Memory B cell (primary cell): ENCODE measurements at regions not wholly inside any gene's neighbourhood (a gene's known extent, or its start where the extent isn't known, plus 50 kb on each side); places are given as distances from the start of the nearest gene placed in this dataset.
"Not testable (repeated sequence)": the region's sequence is repeated elsewhere in the genome, so short reads cannot be mapped to it uniquely, and the experiment has no call there.

ENCODE experiments used
- ATAC-seq: fragments of 150-1000 bp; cut with Tn5 transposase; 2 replicates; pipeline ENCODE4 v1.10.0; 2021; ENCODE audit warnings: low read depth, mild to moderate bottlenecking, moderate library complexity
- DNase-seq, 2 donors: peaks; one replicate each; pipeline ENCODE4 v3.0.0; 2022; ENCODE audit warnings: low spot score in 2 of 2
- H3K27ac Mint-ChIP-seq: one replicate; pipeline ENCODE4 v1.8.0; 2022; ENCODE audit warnings: mild to moderate bottlenecking, moderate library complexity, mixed read lengths
- H3K27me3 Mint-ChIP-seq: one replicate; pipeline ENCODE4 v1.8.0; 2022; ENCODE audit warnings: mixed read lengths
- H3K36me3 Mint-ChIP-seq: one replicate; pipeline ENCODE4 v1.8.0; 2022; ENCODE audit warnings: mild to moderate bottlenecking, mixed read lengths
- H3K4me1 Mint-ChIP-seq: one replicate; pipeline ENCODE4 v1.8.0; 2022; ENCODE audit warnings: mixed read lengths
- H3K4me3 Mint-ChIP-seq: one replicate; pipeline ENCODE4 v1.8.0; 2022; ENCODE audit warnings: mild to moderate bottlenecking, moderate library complexity, mixed read lengths
- H3K9me3 Mint-ChIP-seq: one replicate; pipeline ENCODE4 v1.8.0; 2022; ENCODE audit warnings: mixed read lengths

GRCh38 chr11:23865341-23865975, 631.4 kb upstream of the LUZP2 start:
- Mint-ChIP-seq H3K4me1 (no peaks in the 10 kb centered on the region), H3K36me3 (no peaks in the 10 kb centered on the region), H3K4me3 (no peak overlapping the region), H3K27ac (no peak overlapping the region), H3K27me3 (no peaks in the 10 kb centered on the region), H3K9me3 (peaks cover 3% of the 10 kb centered on the region)
- ATAC-seq, result no peak
- DNase-seq, result no peak

GRCh38 chr11:23866641-23867040, 630.2 kb upstream of the LUZP2 start:
- Mint-ChIP-seq H3K4me1 (no peaks in the 10 kb centered on the region), H3K27ac (no peak overlapping the region), H3K36me3 (no peaks in the 10 kb centered on the region), H3K4me3 (no peak overlapping the region), H3K9me3 (peaks cover 3% of the 10 kb centered on the region), H3K27me3 (no peaks in the 10 kb centered on the region)
- DNase-seq, result no peak
- no peak for ATAC-seq

GRCh38 chr11:23869671-23870070, 627.2 kb upstream of the LUZP2 start:
- Mint-ChIP-seq H3K27me3 (no peaks in the 10 kb centered on the region), H3K9me3 (peaks cover 3% of the 10 kb centered on the region), H3K27ac (no peak overlapping the region), H3K36me3 (peaks cover 1% of the 10 kb centered on the region), H3K4me1 (no peaks in the 10 kb centered on the region), H3K4me3 (no peak overlapping the region)
- DNase-seq (no peak), ATAC-seq (no peak)

- Mint-ChIP-seq H3K4me3 (no peak overlapping the region), H3K27me3 (no peaks in the 10 kb centered on the region), H3K9me3 (peaks cover 5% of the 10 kb centered on the region), H3K36me3 (peaks cover 1% of the 10 kb centered on the region), H3K27ac (no peak overlapping the region), H3K4me1 (no peaks in the 10 kb centered on the region)
- ATAC-seq (no peak), DNase-seq (no peak)
Measured at GRCh38 chr11:23873406-23873805, 623.4 kb upstream of the LUZP2 start.

GRCh38 chr11:23875176-23875850, 621.5 kb upstream of the LUZP2 start:
- Mint-ChIP-seq H3K4me3 (no peak overlapping the region), H3K27me3 (no peaks in the 10 kb centered on the region), H3K27ac (no peak overlapping the region), H3K4me1 (no peaks in the 10 kb centered on the region), H3K36me3 (peaks cover 1% of the 10 kb centered on the region), H3K9me3 (peaks cover 6% of the 10 kb centered on the region)
- ATAC-seq (no peak), DNase-seq (no peak)

GRCh38 chr11:23883426-23884048, 613.3 kb upstream of the LUZP2 start:
- not testable (repeated sequence) for ATAC-seq, DNase-seq, H3K9me3 Mint-ChIP-seq

GRCh38 chr11:23884341-23884740, 612.5 kb upstream of the LUZP2 start:
- Mint-ChIP-seq H3K4me1 (no peaks in the 10 kb centered on the region), H3K9me3 (peaks cover 8% of the 10 kb centered on the region), H3K27me3 (no peaks in the 10 kb centered on the region), H3K27ac (no peak overlapping the region), H3K36me3 (no peaks in the 10 kb centered on the region), H3K4me3 (no peak overlapping the region)
- no peak for ATAC-seq
- DNase-seq, result no peak

More at GRCh38 chr11:23883426-23884048, 613.3 kb upstream of the LUZP2 start:
- H3K4me3 Mint-ChIP-seq, H3K4me1 Mint-ChIP-seq, H3K27me3 Mint-ChIP-seq, H3K27ac Mint-ChIP-seq, H3K36me3 Mint-ChIP-seq: not testable (repeated sequence)

- Mint-ChIP-seq H3K27ac (no peak overlapping the region), H3K27me3 (no peaks in the 10 kb centered on the region), H3K4me1 (no peaks in the 10 kb centered on the region), H3K9me3 (peaks cover 9% of the 10 kb centered on the region), H3K4me3 (no peak overlapping the region), H3K36me3 (no peaks in the 10 kb centered on the region)
- DNase-seq, result no peak
- ATAC-seq, result no peak
Measured at GRCh38 chr11:23885801-23886200, 611.1 kb upstream of the LUZP2 start.

- not testable (repeated sequence) for H3K27ac Mint-ChIP-seq, H3K27me3 Mint-ChIP-seq, H3K4me3 Mint-ChIP-seq, H3K4me1 Mint-ChIP-seq, DNase-seq, ATAC-seq, H3K36me3 Mint-ChIP-seq
- peaks cover 18% of the 10 kb centered on the region for H3K9me3 Mint-ChIP-seq
Measured at GRCh38 chr11:23887122-23887521, 609.7 kb upstream of the LUZP2 start.

GRCh38 chr11:23893126-23893525, 603.7 kb upstream of the LUZP2 start:
- no peak overlapping the region for H3K4me3 Mint-ChIP-seq
- no peak for ATAC-seq
- H3K9me3 Mint-ChIP-seq, result peaks cover 16% of the 10 kb centered on the region
- no peak for DNase-seq
- no peaks in the 10 kb centered on the region for H3K27me3 Mint-ChIP-seq
- H3K27ac Mint-ChIP-seq, result no peak overlapping the region
- no peaks in the 10 kb centered on the region for H3K4me1 Mint-ChIP-seq
- H3K36me3 Mint-ChIP-seq, result peaks cover 1% of the 10 kb centered on the region

- Mint-ChIP-seq H3K9me3 (peaks cover 2% of the 10 kb centered on the region), H3K36me3 (no peaks in the 10 kb centered on the region)
- DNase-seq, result no peak
Measured at GRCh38 chr11:23897453-23898286, 599.2 kb upstream of the LUZP2 start.

GRCh38 chr11:23903044-23903704, 593.7 kb upstream of the LUZP2 start:
- Mint-ChIP-seq H3K27me3 (no peaks in the 10 kb centered on the region), H3K9me3 (peaks cover 4% of the 10 kb centered on the region), H3K36me3 (no peaks in the 10 kb centered on the region), H3K27ac (no peak overlapping the region), H3K4me1 (no peaks in the 10 kb centered on the region), H3K4me3 (no peak overlapping the region)
- no peak for ATAC-seq
- no peak for DNase-seq

More at GRCh38 chr11:23897453-23898286, 599.2 kb upstream of the LUZP2 start:
- ATAC-seq, result no peak
- H3K4me1 Mint-ChIP-seq, result no peaks in the 10 kb centered on the region
- H3K4me3 Mint-ChIP-seq, result no peak overlapping the region
- no peaks in the 10 kb centered on the region for H3K27me3 Mint-ChIP-seq
- no peak overlapping the region for H3K27ac Mint-ChIP-seq

- no peak for ATAC-seq
Measured at GRCh38 chr11:23919455-23919854, 577.4 kb upstream of the LUZP2 start.

More at GRCh38 chr11:23919455-23919854, 577.4 kb upstream of the LUZP2 start:
- H3K36me3 Mint-ChIP-seq, result no peaks in the 10 kb centered on the region
- H3K27me3 Mint-ChIP-seq, result no peaks in the 10 kb centered on the region
- no peak overlapping the region for H3K4me3 Mint-ChIP-seq
- H3K27ac Mint-ChIP-seq, result no peak overlapping the region
- H3K4me1 Mint-ChIP-seq, result no peaks in the 10 kb centered on the region
- DNase-seq, result no peak
- peaks cover 8% of the 10 kb centered on the region for H3K9me3 Mint-ChIP-seq
